ENCODE measurements at regions not wholly inside any gene's neighbourhood (a gene's known extent, or its start where the extent isn't known, plus 50 kb on each side); places are given as distances from the start of the nearest gene placed in this dataset.

DNA sequence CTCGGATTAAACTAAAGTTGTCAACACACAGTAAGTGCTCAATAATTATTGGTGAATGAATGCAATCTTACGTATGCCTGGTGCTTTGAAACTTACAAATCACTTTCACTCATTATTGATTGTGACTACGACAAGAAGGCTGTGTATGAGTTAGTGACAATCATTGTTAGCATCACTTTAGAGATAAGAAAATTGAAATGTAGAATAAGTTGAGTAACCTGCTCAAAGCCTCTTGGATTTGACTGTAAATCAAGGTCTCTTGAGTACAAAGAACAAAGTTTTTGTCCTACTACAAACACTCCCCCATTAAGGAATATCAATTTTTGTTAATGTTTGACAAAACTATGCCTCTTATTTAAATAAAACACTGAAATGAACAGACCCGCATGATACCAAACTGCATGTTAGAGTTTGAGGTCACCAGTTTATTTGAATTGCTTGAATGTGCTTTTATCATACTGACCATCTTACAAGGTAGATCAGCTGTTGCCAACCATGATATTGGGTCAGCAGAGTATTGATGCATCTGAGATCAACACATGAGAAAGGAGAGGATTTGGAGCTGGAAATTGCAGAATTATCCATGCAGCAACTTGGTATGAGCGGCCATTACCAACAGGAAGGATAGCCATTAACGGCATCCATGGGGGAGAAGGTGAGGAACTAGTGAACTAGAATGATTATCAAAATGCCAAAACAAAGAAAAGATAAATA is 142.1 kb downstream of the IRS1 start:
- peaks cover 48% of the 10 kb centered on the region for H3K4me1 ChIP-seq (ENCODE audit: insufficient read depth, low read length, poor library complexity, severe bottlenecking)
- H3K36me3 ChIP-seq (ENCODE audit: insufficient read depth, low read length, poor library complexity, severe bottlenecking): no peaks in the 10 kb centered on the region
- H3K27me3 ChIP-seq (replicated peaks; ENCODE audit: insufficient read depth, low read depth, low read length, poor library complexity): no peaks in the 10 kb centered on the region
- no peak for DNase-seq (ENCODE audit: low spot score)
- no peaks in the 10 kb centered on the region for H3K9me3 ChIP-seq (ENCODE audit: low read depth, low read length, poor library complexity, severe bottlenecking)
- no peak overlapping the region for H3K27ac ChIP-seq (ENCODE audit: low read depth, low read length, poor library complexity, severe bottlenecking)
- POLR2A ChIA-PET (ENCODE audit: low non-redundant PET): no interaction called here
- no TSS peak for BruUV-seq (replicated peaks)
- CTCF ChIA-PET: no interaction called here
- H3K4me3 ChIP-seq (ENCODE audit: low read depth, low read length, poor library complexity, severe bottlenecking): no peak overlapping the region
- no peak for TF ChIP-seq EZH2 (IDR thresholded peaks at IDR 0.05; ENCODE audit: borderline replicate concordance, low read depth, low read length, poor library complexity, severe bottlenecking)
- no peak for TF ChIP-seq CTCF (conservative IDR thresholded peaks at IDR 0.05; ENCODE audit: low read depth, low read length)
- intact Hi-C loops (cut with micrococcal nuclease; ENCODE audit: unreplicated experiment): loop anchor here (10.0 kb wide), 2 partner anchors 863 to 983 kb away; no protein-coding TSS in a partner anchor

GRCh38 chr2:226656367-226656766 is 143.3 kb downstream of the IRS1 start:
- Histone ChIP-seq H3K4me3 (ENCODE audit: low read depth, low read length, poor library complexity, severe bottlenecking) (no peak overlapping the region), H3K27ac (ENCODE audit: low read depth, low read length, poor library complexity, severe bottlenecking) (no peak overlapping the region), H3K27me3 (replicated peaks; ENCODE audit: insufficient read depth, low read depth, low read length, poor library complexity) (no peaks in the 10 kb centered on the region), H3K4me1 (ENCODE audit: insufficient read depth, low read length, poor library complexity, severe bottlenecking) (peaks cover 48% of the 10 kb centered on the region), H3K9me3 (ENCODE audit: low read depth, low read length, poor library complexity, severe bottlenecking) (no peaks in the 10 kb centered on the region), H3K36me3 (ENCODE audit: insufficient read depth, low read length, poor library complexity, severe bottlenecking) (no peaks in the 10 kb centered on the region)
- DNase-seq (ENCODE audit: low spot score): no peak
- TF ChIP-seq CTCF (conservative IDR thresholded peaks at IDR 0.05; ENCODE audit: low read depth, low read length) (no peak), EZH2 (IDR thresholded peaks at IDR 0.05; ENCODE audit: borderline replicate concordance, low read depth, low read length, poor library complexity, severe bottlenecking) (no peak)
- ChIA-PET POLR2A (ENCODE audit: low non-redundant PET) (no interaction called here), CTCF (no interaction called here)
- BruUV-seq (replicated peaks): no TSS peak
- intact Hi-C loops (cut with micrococcal nuclease; ENCODE audit: unreplicated experiment): loop anchor here (10.0 kb wide), 2 partner anchors 862 to 982 kb away; no protein-coding TSS in a partner anchor

DNA sequence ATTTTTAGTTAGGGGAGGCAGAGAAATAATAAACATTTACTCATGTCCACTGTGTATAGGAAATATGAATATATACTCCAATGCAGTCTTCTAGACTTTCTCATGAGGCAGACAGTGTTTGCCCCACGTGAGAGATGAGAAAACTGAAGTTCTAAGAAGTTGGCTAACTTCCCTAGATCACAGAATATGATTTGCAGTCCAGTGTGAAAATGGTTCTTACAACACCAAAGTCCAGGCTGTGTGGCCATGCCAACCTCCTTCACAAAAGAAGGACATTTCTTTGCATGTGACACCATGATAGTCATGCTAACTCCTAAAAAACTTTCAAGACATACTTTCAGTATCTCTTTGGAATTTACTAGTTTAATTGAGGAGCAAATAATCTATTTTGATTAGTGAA is 143.7 kb downstream of the IRS1 start:
- no peak overlapping the region for H3K27ac ChIP-seq (ENCODE audit: low read depth, low read length, poor library complexity, severe bottlenecking)

More for the DNA sequence above, 143.7 kb downstream of the IRS1 start:
- no peaks in the 10 kb centered on the region for H3K27me3 ChIP-seq (replicated peaks; ENCODE audit: insufficient read depth, low read depth, low read length, poor library complexity)
- no peaks in the 10 kb centered on the region for H3K9me3 ChIP-seq (ENCODE audit: low read depth, low read length, poor library complexity, severe bottlenecking)
- TF ChIP-seq CTCF (conservative IDR thresholded peaks at IDR 0.05; ENCODE audit: low read depth, low read length): no peak
- no peak for TF ChIP-seq EZH2 (IDR thresholded peaks at IDR 0.05; ENCODE audit: borderline replicate concordance, low read depth, low read length, poor library complexity, severe bottlenecking)
- H3K4me3 ChIP-seq (ENCODE audit: low read depth, low read length, poor library complexity, severe bottlenecking): no peak overlapping the region
- intact Hi-C loops (cut with micrococcal nuclease; ENCODE audit: unreplicated experiment): loop anchor here (10.0 kb wide), 2 partner anchors 861 to 981 kb away; no protein-coding TSS in a partner anchor
- ChIA-PET POLR2A (ENCODE audit: low non-redundant PET) (no interaction called here), CTCF (no interaction called here)
- H3K36me3 ChIP-seq (ENCODE audit: insufficient read depth, low read length, poor library complexity, severe bottlenecking): no peaks in the 10 kb centered on the region
- DNase-seq (ENCODE audit: low spot score): no peak
- peaks cover 50% of the 10 kb centered on the region for H3K4me1 ChIP-seq (ENCODE audit: insufficient read depth, low read length, poor library complexity, severe bottlenecking)
- BruUV-seq (replicated peaks): no TSS peak

Data from A673 (cell line).